HUES6 (cell line): ENCODE measurements at regions not wholly inside any gene's neighbourhood (a gene's known extent, or its start where the extent isn't known, plus 50 kb on each side); places are given as distances from the start of the nearest gene placed in this dataset.
A peak's percentile ranks its signal among the peaks of the same experiment; 100 is the strongest.

ENCODE experiments used
- H3K27ac ChIP-seq: 2 replicates; pipeline ENCODE4 v1.7.0; 2013; ENCODE audit warnings: low read depth, mild to moderate bottlenecking, low read length, inconsistent platforms
- H3K27me3 ChIP-seq: 2 replicates; pipeline ENCODE4 v1.6.1; 2013; ENCODE audit warnings: low read length; ENCODE audit not compliant: control insufficient read depth, insufficient read depth
- H3K36me3 ChIP-seq: 2 replicates; pipeline ENCODE4 v1.6.1; 2013; ENCODE audit warnings: low read length; ENCODE audit not compliant: control insufficient read depth, insufficient read depth
- H3K4me1 ChIP-seq: 2 replicates; pipeline ENCODE4 v1.6.1; 2013; ENCODE audit warnings: low read length; ENCODE audit not compliant: control insufficient read depth, insufficient read depth
- H3K4me3 ChIP-seq: 2 replicates; pipeline ENCODE4 v1.5.1; 2013; ENCODE audit warnings: low read depth, low read length
- H3K9ac ChIP-seq: one replicate; pipeline ENCODE4 v1.6.1; 2013; ENCODE audit warnings: mild to moderate bottlenecking, low read length
- H3K9me3 ChIP-seq: 2 replicates; pipeline ENCODE4 v1.6.1; 2013; ENCODE audit warnings: low read depth, low read length; ENCODE audit not compliant: control insufficient read depth, insufficient read depth

- Histone ChIP-seq H3K27me3 (peaks cover 38% of the 10 kb centered on the region; the same call in 1 of the 2 replicates), H3K9me3 (no peaks in the 10 kb centered on the region), H3K4me3 (peak overlapping the region; percentile 4; the same call in 1 of the 2 replicates), H3K36me3 (no peaks in the 10 kb centered on the region), H3K9ac (no peak overlapping the region), H3K4me1 (peaks cover 22% of the 10 kb centered on the region), H3K27ac (no peak overlapping the region)
Measured at GRCh38 chr13:99892196-99892613, 79.4 kb downstream of the ZIC5 start.

GRCh38 chr13:99886706-99887105 is 84.9 kb downstream of the ZIC5 start:
- Histone ChIP-seq H3K4me1 (peaks cover 5% of the 10 kb centered on the region), H3K36me3 (no peaks in the 10 kb centered on the region), H3K27ac (no peak overlapping the region), H3K4me3 (no peak overlapping the region), H3K27me3 (no peaks in the 10 kb centered on the region), H3K9me3 (no peaks in the 10 kb centered on the region), H3K9ac (no peak overlapping the region)

GRCh38 chr13:99884913-99885312 is 86.7 kb downstream of the ZIC5 start:
- H3K4me3 ChIP-seq = no peak overlapping the region
- H3K4me1 ChIP-seq = no peaks in the 10 kb centered on the region
- H3K9ac ChIP-seq = no peak overlapping the region
- no peaks in the 10 kb centered on the region for H3K36me3 ChIP-seq
- H3K27ac ChIP-seq = no peak overlapping the region
- no peaks in the 10 kb centered on the region for H3K27me3 ChIP-seq
- no peaks in the 10 kb centered on the region for H3K9me3 ChIP-seq

- Histone ChIP-seq H3K27ac (no peak overlapping the region), H3K36me3 (no peaks in the 10 kb centered on the region), H3K9ac (no peak overlapping the region), H3K4me3 (no peak overlapping the region), H3K27me3 (no peaks in the 10 kb centered on the region), H3K9me3 (no peaks in the 10 kb centered on the region), H3K4me1 (no peaks in the 10 kb centered on the region)
Measured at GRCh38 chr13:99883805-99884204, 87.8 kb downstream of the ZIC5 start.

GRCh38 chr13:99878921-99879610 is 92.5 kb downstream of the ZIC5 start:
- H3K9ac ChIP-seq = no peak overlapping the region

GRCh38 chr13:99876651-99877050 is 94.9 kb downstream of the ZIC5 start:
- no peaks in the 10 kb centered on the region for H3K36me3 ChIP-seq
- no peak overlapping the region for H3K27ac ChIP-seq
- no peak overlapping the region for H3K4me3 ChIP-seq
- no peak overlapping the region for H3K9ac ChIP-seq
- H3K4me1 ChIP-seq = peaks cover 5% of the 10 kb centered on the region; the same call in 1 of the 2 replicates
- H3K9me3 ChIP-seq = no peaks in the 10 kb centered on the region
- no peaks in the 10 kb centered on the region for H3K27me3 ChIP-seq

More at GRCh38 chr13:99878921-99879610, 92.5 kb downstream of the ZIC5 start:
- Histone ChIP-seq H3K27ac (no peak overlapping the region), H3K4me3 (no peak overlapping the region), H3K36me3 (no peaks in the 10 kb centered on the region), H3K9me3 (no peaks in the 10 kb centered on the region), H3K27me3 (no peaks in the 10 kb centered on the region), H3K4me1 (no peaks in the 10 kb centered on the region)

GRCh38 chr13:99875391-99875790 is 96.2 kb downstream of the ZIC5 start:
- Histone ChIP-seq H3K27me3 (no peaks in the 10 kb centered on the region), H3K36me3 (no peaks in the 10 kb centered on the region), H3K4me3 (no peak overlapping the region), H3K9ac (no peak overlapping the region), H3K27ac (no peak overlapping the region), H3K4me1 (peaks cover 17% of the 10 kb centered on the region), H3K9me3 (no peaks in the 10 kb centered on the region)

- Histone ChIP-seq H3K4me3 (no peak overlapping the region), H3K9ac (no peak overlapping the region), H3K36me3 (no peaks in the 10 kb centered on the region), H3K9me3 (no peaks in the 10 kb centered on the region), H3K27ac (no peak overlapping the region), H3K27me3 (no peaks in the 10 kb centered on the region), H3K4me1 (peaks cover 20% of the 10 kb centered on the region)
Measured at GRCh38 chr13:99873832-99874430, 97.6 kb downstream of the ZIC5 start.

GRCh38 chr13:99873141-99873540 is 98.4 kb downstream of the ZIC5 start:
- Histone ChIP-seq H3K4me1 (peaks cover 20% of the 10 kb centered on the region), H3K9me3 (no peaks in the 10 kb centered on the region), H3K36me3 (no peaks in the 10 kb centered on the region), H3K9ac (no peak overlapping the region), H3K4me3 (no peak overlapping the region), H3K27ac (no peak overlapping the region), H3K27me3 (no peaks in the 10 kb centered on the region)

GRCh38 chr13:99871249-99871898 is 100.2 kb downstream of the ZIC5 start:
- Histone ChIP-seq H3K27me3 (no peaks in the 10 kb centered on the region), H3K9me3 (no peaks in the 10 kb centered on the region), H3K36me3 (no peaks in the 10 kb centered on the region), H3K9ac (no peak overlapping the region), H3K4me3 (no peak overlapping the region), H3K4me1 (peaks cover 25% of the 10 kb centered on the region), H3K27ac (no peak overlapping the region)

- Histone ChIP-seq H3K27ac (no peak overlapping the region), H3K27me3 (no peaks in the 10 kb centered on the region), H3K4me1 (peaks cover 27% of the 10 kb centered on the region), H3K9ac (no peak overlapping the region), H3K9me3 (no peaks in the 10 kb centered on the region), H3K4me3 (no peak overlapping the region), H3K36me3 (no peaks in the 10 kb centered on the region)
Measured at GRCh38 chr13:99870541-99870940, 101.0 kb downstream of the ZIC5 start.
